Aorta (tissue), 5 donors: ENCODE measurements at regions not wholly inside any gene's neighbourhood (a gene's known extent, or its start where the extent isn't known, plus 50 kb on each side); places are given as distances from the start of the nearest gene placed in this dataset.
"Not testable (repeated sequence)": the region's sequence is repeated elsewhere in the genome, so short reads cannot be mapped to it uniquely, and the experiment has no call there.

Source experiments
- ATAC-seq: fragments of 200-7000 bp; cut with Tn5 transposase; one replicate; pipeline ENCODE4 v1.9.1; 2022; ENCODE audit warnings: moderate library complexity; ENCODE audit not compliant: low FRiP score
- DNase-seq, 2 donors: peaks; one replicate each; pipeline ENCODE4 v3.0.0-alpha.2; 2020
- H3K27ac ChIP-seq, 2 donors: one replicate each; pipeline ENCODE4 v1.5.1; 2013; ENCODE audit warnings: low read length in 2 of 2, mild to moderate bottlenecking in 2 of 2, moderate library complexity in 2 of 2, control low read depth in 1 of 2, inconsistent platforms in 1 of 2, low read depth in 1 of 2
- H3K27me3 ChIP-seq, 2 donors: one replicate each; pipeline ENCODE4 v1.6.1; 2013; ENCODE audit warnings: control low read depth in 1 of 2, low read length in 1 of 2, mild to moderate bottlenecking in 1 of 2, moderate library complexity in 1 of 2; ENCODE audit not compliant: insufficient read depth in 2 of 2, control insufficient read depth in 1 of 2
- H3K36me3 ChIP-seq, 2 donors: one replicate each; pipeline ENCODE4 v1.6.1; 2013; ENCODE audit warnings: control low read depth in 1 of 2, low read length in 1 of 2, mild to moderate bottlenecking in 1 of 2; ENCODE audit not compliant: insufficient read depth in 2 of 2, control insufficient read depth in 1 of 2
- H3K4me1 ChIP-seq, 2 donors: one replicate each; pipeline ENCODE4 v1.6.1; 2013; ENCODE audit warnings: low read length in 2 of 2, control low read depth in 1 of 2, mild to moderate bottlenecking in 1 of 2, moderate library complexity in 1 of 2; ENCODE audit not compliant: insufficient read depth in 2 of 2, control insufficient read depth in 1 of 2
- H3K4me3 ChIP-seq, 2 donors: one replicate each; pipeline ENCODE4 v1.5.1; 2013; ENCODE audit warnings: low read length in 2 of 2, control low read depth in 1 of 2, mild to moderate bottlenecking in 1 of 2
- H3K9me3 ChIP-seq: one replicate; pipeline ENCODE4 v1.6.1; 2013; ENCODE audit warnings: mild to moderate bottlenecking, low read length; ENCODE audit not compliant: control insufficient read depth
- WGBS, 2 donors: extraction: QIAGEN DNeasy Blood & Tissue Kit; methylation state at CpG; one replicate each; pipeline ENCODE4 v1.1.7; 2013; 5-methylcytosine and 5-hydroxymethylcytosine counted together
- intact Hi-C, 2 donors: fragments of 100-400 bp; cut with DNase I; formaldehyde crosslinking; loops; one replicate each; pipeline versions ENCODE4 v1.14.2 to v1.15.0; 2022
- donor health status: healthy with polysubstance abuse.
- donor health status: Bipolar disorder and iron deficiency.
- donor health status: DM: no; HTN: no; CAD: no.
- donor health status: DM: no; HTN: no; CAD: no.
- donor health status: DM: yes; HTN: yes; CAD: no.

- no peaks in the 10 kb centered on the region for H3K27me3 ChIP-seq
- H3K9me3 ChIP-seq: no peaks in the 10 kb centered on the region
- DNase-seq: no peak
- H3K36me3 ChIP-seq: no peaks in the 10 kb centered on the region
- WGBS, 2 donors: 43 to 65% methylated on average over 1 of the region's 1 CpG
- H3K27ac ChIP-seq: no peak overlapping the region
- intact Hi-C loops: no loop called here
- no peak for ATAC-seq
- H3K4me3 ChIP-seq: no peak overlapping the region
- no peaks in the 10 kb centered on the region for H3K4me1 ChIP-seq
Measured at GRCh38 chr4:158341896-158342295, 131.6 kb downstream of the TMEM144 start.

- DNase-seq: no peak
- H3K4me1 ChIP-seq: no peaks in the 10 kb centered on the region
- no peak overlapping the region for H3K27ac ChIP-seq
- WGBS, 2 donors: 76 to 77% methylated on average over 4 of the region's 4 CpGs
- no peak for ATAC-seq
- no peaks in the 10 kb centered on the region for H3K9me3 ChIP-seq
- H3K36me3 ChIP-seq: no peaks in the 10 kb centered on the region
- intact Hi-C loops: no loop called here
- H3K27me3 ChIP-seq: no peaks in the 10 kb centered on the region
- no peak overlapping the region for H3K4me3 ChIP-seq
Measured at GRCh38 chr4:158346576-158346975, 136.3 kb downstream of the TMEM144 start.

GRCh38 chr4:158347556-158347955 is 137.3 kb downstream of the TMEM144 start:
- H3K4me3 ChIP-seq: no peak overlapping the region
- WGBS, 2 donors: 68 to 92% methylated on average over 1 of the region's 1 CpG
- intact Hi-C loops: no loop called here
- no peak for DNase-seq
- ATAC-seq: no peak
- H3K36me3 ChIP-seq: no peaks in the 10 kb centered on the region
- no peaks in the 10 kb centered on the region for H3K4me1 ChIP-seq
- H3K27me3 ChIP-seq: no peaks in the 10 kb centered on the region
- H3K9me3 ChIP-seq: no peaks in the 10 kb centered on the region
- H3K27ac ChIP-seq: no peak overlapping the region

DNA sequence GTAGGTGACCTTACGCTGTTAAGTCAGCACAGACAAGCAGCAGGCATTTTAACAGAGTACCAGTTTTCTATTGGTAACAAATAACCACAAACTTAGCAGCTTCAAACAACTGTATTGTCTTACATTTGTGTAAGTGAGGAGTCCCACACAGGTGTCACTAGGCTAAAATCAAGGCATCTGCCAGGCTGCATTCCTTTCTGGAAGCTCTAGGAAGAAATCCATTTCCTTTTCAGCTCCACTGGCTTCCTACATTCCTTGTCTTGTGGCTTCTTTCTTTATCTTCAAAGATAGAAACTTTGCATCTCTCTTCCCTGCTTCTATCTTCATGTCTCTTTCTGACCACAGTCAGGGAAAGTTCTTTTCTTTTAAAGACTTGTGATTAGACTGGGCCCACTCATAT is 139.9 kb downstream of the TMEM144 start:
- DNase-seq (no peak), ATAC-seq (no peak)
- H3K9me3 ChIP-seq: no peaks in the 10 kb centered on the region
- intact Hi-C loops: no loop called here
- no peaks in the 10 kb centered on the region for H3K36me3 ChIP-seq
- no peaks in the 10 kb centered on the region for H3K4me1 ChIP-seq
- 96 to 97% methylated on average over 1 of the region's 1 CpG for WGBS, 2 donors
- H3K27ac ChIP-seq: no peak overlapping the region
- no peak overlapping the region for H3K4me3 ChIP-seq
- no peaks in the 10 kb centered on the region for H3K27me3 ChIP-seq

- intact Hi-C loops: no loop called here
- Histone ChIP-seq H3K4me3 (no peak overlapping the region), H3K27ac (no peak overlapping the region), H3K9me3 (no peaks in the 10 kb centered on the region), H3K27me3 (no peaks in the 10 kb centered on the region), H3K36me3 (no peaks in the 10 kb centered on the region), H3K4me1 (no peaks in the 10 kb centered on the region)
- no peak for DNase-seq
- WGBS, 2 donors: 92 to 93% methylated on average over 4 of the region's 4 CpGs
- no peak for ATAC-seq
Measured at GRCh38 chr4:158353541-158354304, 143.4 kb downstream of the TMEM144 start.

GRCh38 chr4:158356301-158356700 is 146.0 kb downstream of the TMEM144 start:
- Histone ChIP-seq H3K27me3 (no peaks in the 10 kb centered on the region), H3K9me3 (no peaks in the 10 kb centered on the region), H3K27ac (no peak overlapping the region), H3K4me1 (no peaks in the 10 kb centered on the region), H3K4me3 (no peak overlapping the region), H3K36me3 (no peaks in the 10 kb centered on the region)
- DNase-seq: no peak
- intact Hi-C loops: no loop called here
- 7 to 15% methylated on average over 8 of the region's 8 CpGs for WGBS, 2 donors
- no peak for ATAC-seq

- WGBS, 2 donors: 92% methylated on average over 9 of the region's 9 CpGs
- DNase-seq, H3K27ac ChIP-seq, H3K36me3 ChIP-seq, H3K9me3 ChIP-seq, H3K4me3 ChIP-seq, ATAC-seq, H3K4me1 ChIP-seq, intact Hi-C loops, H3K27me3 ChIP-seq: not testable (repeated sequence)
Measured at GRCh38 chr4:158367932-158368441, 153.7 kb upstream of the RXFP1 start.

DNA sequence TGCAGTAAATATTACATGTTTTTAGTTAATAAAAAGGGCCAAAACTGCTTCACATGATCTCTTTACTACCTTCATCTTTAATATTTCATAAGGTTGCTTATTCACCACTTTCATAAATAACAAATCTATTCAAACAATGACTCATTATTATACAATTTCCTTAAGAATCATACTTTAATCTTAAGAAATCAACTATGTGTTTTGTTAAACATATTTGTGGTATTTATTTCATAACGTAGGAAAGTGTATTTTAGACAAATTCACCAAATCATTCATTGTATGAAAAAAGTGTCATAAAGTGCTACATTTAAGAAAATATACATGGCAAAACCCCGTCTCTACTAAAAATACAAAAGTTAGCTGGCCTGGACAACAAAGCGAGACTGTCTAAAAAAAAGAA is 150.5 kb upstream of the RXFP1 start:
- H3K4me1 ChIP-seq: peaks cover 0 to 1% of the 10 kb centered on the region in 2 donors
- intact Hi-C loops: loop anchor here in 1 of 2 donors (5.0 kb wide), 1 partner anchor 54 kb away; no protein-coding TSS in a partner anchor
- 10 to 11% methylated on average over 3 of the region's 3 CpGs for WGBS, 2 donors
- DNase-seq (no peak), ATAC-seq (no peak)
- no peak overlapping the region for H3K4me3 ChIP-seq
- H3K9me3 ChIP-seq: no peaks in the 10 kb centered on the region
- no peaks in the 10 kb centered on the region for H3K36me3 ChIP-seq
- H3K27ac ChIP-seq: no peak overlapping the region
- H3K27me3 ChIP-seq: no peaks in the 10 kb centered on the region

- WGBS, 2 donors: 94 to 95% methylated on average over 4 of the region's 4 CpGs
- Histone ChIP-seq H3K27me3 (no peaks in the 10 kb centered on the region), H3K36me3 (no peaks in the 10 kb centered on the region), H3K4me3 (no peak overlapping the region), H3K4me1 (peaks cover 0 to 1% of the 10 kb centered on the region in 2 donors), H3K27ac (no peak overlapping the region), H3K9me3 (no peaks in the 10 kb centered on the region)
- ATAC-seq (no peak), DNase-seq (no peak)
- intact Hi-C loops: loop anchor here in 1 of 2 donors (5.0 kb wide), 1 partner anchor 57 kb away; no protein-coding TSS in a partner anchor
Measured at GRCh38 chr4:158374318-158374717, 147.4 kb upstream of the RXFP1 start.
